Spleen (tissue), 7 donors: ENCODE measurements at regions not wholly inside any gene's neighbourhood (a gene's known extent, or its start where the extent isn't known, plus 50 kb on each side); places are given as distances from the start of the nearest gene placed in this dataset.

Experiments used
- POLR2A ChIP-seq, 3 donors: fragments of 450-650 bp; IDR thresholded peaks; one replicate each; pipeline ENCODE4 v1.5.1; 2017; ENCODE audit warnings: antibody characterized with exemption in 3 of 3, mild to moderate bottlenecking in 1 of 3
- TF ChIP-seq, protein P1 (sequence below), 11 experiments: fragments of 200-600 bp in 7 of 11; fragments of 450-650 bp in 4 of 11; sonication (generic) in 4 of 11; IDR thresholded peaks in 8 of 11; conservative IDR thresholded peaks in 3 of 11; 1 replicate in 7 of 11; 2 replicates in 4 of 11; pipeline versions ENCODE4 v1.4.0 to v1.8.0; 2016 to 2021; ENCODE audit warnings: antibody characterized with exemption in 11 of 11, inconsistent platforms in 4 of 11, mild to moderate bottlenecking in 1 of 11
- donor health status: DM: no; HTN: no; CAD: no; lungs with moderate emphysema.
- donor health status: DM: no; HTN: no; CAD: no.
- donor health status: DM: no; HTN: no; CAD: no.

GRCh38 chr14:101478796-101479410 lies 82.4 kb upstream of the DIO3 start:
- TF ChIP-seq, protein P1, sequence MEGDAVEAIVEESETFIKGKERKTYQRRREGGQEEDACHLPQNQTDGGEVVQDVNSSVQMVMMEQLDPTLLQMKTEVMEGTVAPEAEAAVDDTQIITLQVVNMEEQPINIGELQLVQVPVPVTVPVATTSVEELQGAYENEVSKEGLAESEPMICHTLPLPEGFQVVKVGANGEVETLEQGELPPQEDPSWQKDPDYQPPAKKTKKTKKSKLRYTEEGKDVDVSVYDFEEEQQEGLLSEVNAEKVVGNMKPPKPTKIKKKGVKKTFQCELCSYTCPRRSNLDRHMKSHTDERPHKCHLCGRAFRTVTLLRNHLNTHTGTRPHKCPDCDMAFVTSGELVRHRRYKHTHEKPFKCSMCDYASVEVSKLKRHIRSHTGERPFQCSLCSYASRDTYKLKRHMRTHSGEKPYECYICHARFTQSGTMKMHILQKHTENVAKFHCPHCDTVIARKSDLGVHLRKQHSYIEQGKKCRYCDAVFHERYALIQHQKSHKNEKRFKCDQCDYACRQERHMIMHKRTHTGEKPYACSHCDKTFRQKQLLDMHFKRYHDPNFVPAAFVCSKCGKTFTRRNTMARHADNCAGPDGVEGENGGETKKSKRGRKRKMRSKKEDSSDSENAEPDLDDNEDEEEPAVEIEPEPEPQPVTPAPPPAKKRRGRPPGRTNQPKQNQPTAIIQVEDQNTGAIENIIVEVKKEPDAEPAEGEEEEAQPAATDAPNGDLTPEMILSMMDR (IDR thresholded peaks at IDR 0.05 in 8 of 11, conservative IDR thresholded peaks at IDR 0.05 in 3 of 11) = no peak
- TF ChIP-seq POLR2A (IDR thresholded peaks at IDR 0.05) = no peak
